ENCODE measurements at regions not wholly inside any gene's neighbourhood (a gene's known extent, or its start where the extent isn't known, plus 50 kb on each side); places are given as distances from the start of the nearest gene placed in this dataset.

DNA sequence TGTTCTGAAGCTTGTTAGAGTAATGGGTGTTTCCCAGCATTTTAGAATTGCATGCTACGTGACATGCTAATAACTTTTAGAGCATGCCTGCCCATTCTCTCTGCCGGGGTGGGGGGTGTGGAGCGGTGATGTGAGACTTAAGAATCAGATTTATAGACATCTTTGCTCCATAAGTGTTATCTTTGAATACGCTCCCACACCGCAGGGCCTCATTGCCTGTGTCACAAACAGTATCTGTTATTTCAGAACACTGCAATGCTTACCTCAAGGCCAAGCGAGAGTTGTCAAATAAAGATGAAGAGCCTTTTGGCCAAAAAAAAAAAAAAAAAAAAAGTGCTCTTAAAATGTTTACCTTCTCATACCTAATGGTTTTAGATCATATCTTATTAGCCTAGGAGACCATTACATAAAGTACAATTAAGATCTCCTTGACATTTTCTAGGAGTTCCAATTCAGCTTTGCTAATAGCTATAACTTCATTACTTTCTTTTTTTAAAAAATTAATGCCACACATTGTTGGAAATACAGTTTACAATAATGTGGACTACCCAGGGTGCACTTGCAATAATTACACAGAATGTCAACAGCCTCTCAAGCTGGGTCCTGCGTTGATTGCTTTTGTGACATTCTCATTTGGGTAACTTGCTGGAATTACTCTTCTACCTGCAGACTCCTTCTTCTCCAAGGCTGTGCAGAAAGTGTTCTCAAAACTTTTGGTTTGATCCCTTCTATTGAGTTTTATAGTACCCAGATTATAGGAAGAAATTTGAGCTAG lies 525.3 kb downstream of the KLF12 start:
- Histone ChIP-seq H3K36me3 (replicated peaks in 1 of 2) (no peaks in the 10 kb centered on the region), H3K9me3 (replicated peaks in 1 of 3) (no peaks in the 10 kb centered on the region), H3K4me1 (replicated peaks in 1 of 2) (no peaks in the 10 kb centered on the region), H3K27me3 (no peaks in the 10 kb centered on the region), H3K4me3 (no peak overlapping the region), H3K27ac (no peak overlapping the region)
- DNase-seq = peak in 3 of 7 donors; percentile 5 to 55 (median 19)
- intact Hi-C loops (cut with DNase I) = no loop called here
- no peak for TF ChIP-seq POLR2A (IDR thresholded peaks at IDR 0.05)
- TF ChIP-seq, protein P1, sequence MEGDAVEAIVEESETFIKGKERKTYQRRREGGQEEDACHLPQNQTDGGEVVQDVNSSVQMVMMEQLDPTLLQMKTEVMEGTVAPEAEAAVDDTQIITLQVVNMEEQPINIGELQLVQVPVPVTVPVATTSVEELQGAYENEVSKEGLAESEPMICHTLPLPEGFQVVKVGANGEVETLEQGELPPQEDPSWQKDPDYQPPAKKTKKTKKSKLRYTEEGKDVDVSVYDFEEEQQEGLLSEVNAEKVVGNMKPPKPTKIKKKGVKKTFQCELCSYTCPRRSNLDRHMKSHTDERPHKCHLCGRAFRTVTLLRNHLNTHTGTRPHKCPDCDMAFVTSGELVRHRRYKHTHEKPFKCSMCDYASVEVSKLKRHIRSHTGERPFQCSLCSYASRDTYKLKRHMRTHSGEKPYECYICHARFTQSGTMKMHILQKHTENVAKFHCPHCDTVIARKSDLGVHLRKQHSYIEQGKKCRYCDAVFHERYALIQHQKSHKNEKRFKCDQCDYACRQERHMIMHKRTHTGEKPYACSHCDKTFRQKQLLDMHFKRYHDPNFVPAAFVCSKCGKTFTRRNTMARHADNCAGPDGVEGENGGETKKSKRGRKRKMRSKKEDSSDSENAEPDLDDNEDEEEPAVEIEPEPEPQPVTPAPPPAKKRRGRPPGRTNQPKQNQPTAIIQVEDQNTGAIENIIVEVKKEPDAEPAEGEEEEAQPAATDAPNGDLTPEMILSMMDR (IDR thresholded peaks at IDR 0.05) = no peak
- 49 to 62% (median 55%) methylated on average over 7 of the region's 7 CpGs for WGBS, 4 donors

GRCh38 chr13:73608157-73608516 lies 526.1 kb downstream of the KLF12 start:
- H3K27me3 ChIP-seq = no peaks in the 10 kb centered on the region
- no peak overlapping the region for H3K4me3 ChIP-seq
- H3K36me3 ChIP-seq (replicated peaks in 1 of 2) = no peaks in the 10 kb centered on the region
- H3K9me3 ChIP-seq (replicated peaks in 1 of 3) = no peaks in the 10 kb centered on the region
- TF ChIP-seq, protein P1 (IDR thresholded peaks at IDR 0.05) = no peak
- TF ChIP-seq POLR2A (IDR thresholded peaks at IDR 0.05) = no peak
- intact Hi-C loops (cut with DNase I) = no loop called here
- WGBS, 4 donors = 68 to 73% (median 69%) methylated on average over 2 of the region's 2 CpGs
- H3K27ac ChIP-seq = no peak overlapping the region
- H3K4me1 ChIP-seq (replicated peaks in 1 of 2) = no peaks in the 10 kb centered on the region
- no peak for DNase-seq

- Histone ChIP-seq H3K4me3 (no peak overlapping the region), H3K9me3 (replicated peaks in 1 of 3) (no peaks in the 10 kb centered on the region), H3K27me3 (no peaks in the 10 kb centered on the region), H3K27ac (no peak overlapping the region), H3K36me3 (replicated peaks in 1 of 2) (no peaks in the 10 kb centered on the region), H3K4me1 (replicated peaks in 1 of 2) (no peaks in the 10 kb centered on the region)
- no peak for DNase-seq
- TF ChIP-seq, protein P1 (IDR thresholded peaks at IDR 0.05) = no peak
- TF ChIP-seq POLR2A (IDR thresholded peaks at IDR 0.05) = no peak
- WGBS, 4 donors = 73 to 82% (median 75%) methylated on average over 6 of the region's 6 CpGs
- intact Hi-C loops (cut with DNase I) = no loop called here
Measured at GRCh38 chr13:73607489-73608156, 526.6 kb downstream of the KLF12 start.

DNA sequence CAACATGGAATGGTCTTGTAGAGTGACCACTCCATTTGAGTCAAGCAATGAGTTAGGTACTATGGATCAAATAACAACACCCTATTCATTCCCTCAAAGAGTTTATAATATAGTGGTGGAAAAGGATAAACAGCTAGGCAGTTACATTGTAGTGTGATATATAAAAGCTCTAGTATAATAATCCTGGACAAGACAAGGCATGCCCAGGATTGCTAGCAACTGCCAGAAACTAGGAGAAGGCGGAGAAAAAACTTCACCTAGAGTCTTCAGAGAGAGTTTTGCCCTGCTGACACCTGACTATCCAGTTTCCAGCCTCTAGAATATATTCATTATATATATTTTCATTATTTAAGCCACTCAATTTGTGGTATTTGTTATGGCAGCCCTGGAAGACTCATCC lies 530.6 kb downstream of the KLF12 start:
- TF ChIP-seq POLR2A (IDR thresholded peaks at IDR 0.05) = no peak
- TF ChIP-seq, protein P1 (IDR thresholded peaks at IDR 0.05) = no peak
- no peaks in the 10 kb centered on the region for H3K9me3 ChIP-seq (replicated peaks in 1 of 3)
- no peaks in the 10 kb centered on the region for H3K4me1 ChIP-seq (replicated peaks in 1 of 2)
- 81 to 96% (median 87%) methylated on average over 1 of the region's 1 CpG for WGBS, 4 donors
- H3K27me3 ChIP-seq = no peaks in the 10 kb centered on the region
- no peak for DNase-seq
- no peak overlapping the region for H3K4me3 ChIP-seq
- H3K36me3 ChIP-seq (replicated peaks in 1 of 2) = no peaks in the 10 kb centered on the region
- intact Hi-C loops (cut with DNase I) = no loop called here
- H3K27ac ChIP-seq = no peak overlapping the region
